ENCODE measurements at regions not wholly inside any gene's neighbourhood (a gene's known extent, or its start where the extent isn't known, plus 50 kb on each side); places are given as distances from the start of the nearest gene placed in this dataset.

DNA sequence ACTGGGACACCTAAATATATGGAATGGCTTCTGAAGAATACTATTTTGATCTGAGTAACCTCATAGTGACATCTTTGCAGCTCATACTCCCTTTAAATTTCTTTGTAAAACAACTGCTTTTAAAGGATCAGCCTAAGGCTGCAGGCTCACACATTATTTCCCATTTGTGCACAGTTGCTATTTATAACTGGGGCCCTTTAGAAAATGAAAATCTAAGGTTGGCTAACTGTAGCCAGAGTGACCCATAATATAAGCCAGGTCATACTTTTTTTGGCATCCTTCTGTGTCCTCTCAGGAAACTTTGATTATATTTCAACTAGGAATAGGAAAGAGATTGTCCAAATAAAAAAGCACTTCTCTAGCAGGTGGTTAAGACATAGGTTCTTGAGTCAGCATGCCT lies 123.6 kb upstream of the RASGEF1B start:
- H3K79me2 ChIP-seq (replicated peaks; ENCODE audit: insufficient read depth, low read length) = no peaks in the 10 kb centered on the region

GRCh38 chr4:81594490-81595159 lies 122.9 kb upstream of the RASGEF1B start:
- no peak overlapping the region for H3K9ac ChIP-seq (ENCODE audit: low read length)
- no peaks in the 10 kb centered on the region for H3K27me3 ChIP-seq (ENCODE audit: insufficient read depth, low read depth, low read length)
- H3K27ac ChIP-seq (ENCODE audit: low read length) = no peak overlapping the region
- H4K20me1 ChIP-seq (ENCODE audit: insufficient read depth) = no peaks in the 10 kb centered on the region
- no peaks in the 10 kb centered on the region for H3F3A ChIP-seq (ENCODE audit: insufficient read depth, low read length, poor library complexity, severe bottlenecking)
- H3K9me3 ChIP-seq (ENCODE audit: low read length) = no peaks in the 10 kb centered on the region
- H3K9me2 ChIP-seq (ENCODE audit: insufficient read depth, low read length) = no peaks in the 10 kb centered on the region
- H3K4me2 ChIP-seq (ENCODE audit: low read length) = no peak overlapping the region
- H3K4me3 ChIP-seq (ENCODE audit: low read length) = no peak overlapping the region
- H2AFZ ChIP-seq (ENCODE audit: low read depth, low read length) = no peak overlapping the region
- H3K36me3 ChIP-seq (ENCODE audit: insufficient read depth, low read length) = no peaks in the 10 kb centered on the region
- H3K79me2 ChIP-seq (replicated peaks; ENCODE audit: insufficient read depth, low read length) = no peaks in the 10 kb centered on the region
- TF ChIP-seq RAD21 (conservative IDR thresholded peaks at IDR 0.05) (no peak), CTCF (IDR thresholded peaks at IDR 0.05; ENCODE audit: poor library complexity, severe bottlenecking) (no peak), MXI1 (conservative IDR thresholded peaks at IDR 0.05; ENCODE audit: poor library complexity, severe bottlenecking) (no peak), REST (IDR thresholded peaks at IDR 0.05; ENCODE audit: borderline replicate concordance) (no peak), SMC3 (conservative IDR thresholded peaks at IDR 0.05; ENCODE audit: poor library complexity) (no peak), TAF1 (IDR thresholded peaks at IDR 0.05; ENCODE audit: low read depth) (no peak)

More for the DNA sequence above, 123.6 kb upstream of the RASGEF1B start:
- H3K36me3 ChIP-seq (ENCODE audit: insufficient read depth, low read length) = no peaks in the 10 kb centered on the region
- H3K9me3 ChIP-seq (ENCODE audit: low read length) = no peaks in the 10 kb centered on the region
- H4K20me1 ChIP-seq (ENCODE audit: insufficient read depth) = no peaks in the 10 kb centered on the region
- no peak overlapping the region for H3K4me3 ChIP-seq (ENCODE audit: low read length)
- no peak for TF ChIP-seq SMC3 (conservative IDR thresholded peaks at IDR 0.05; ENCODE audit: poor library complexity)
- no peak for TF ChIP-seq EZH2 (IDR thresholded peaks at IDR 0.05; ENCODE audit: borderline replicate concordance, insufficient read depth, low read length, poor library complexity, severe bottlenecking)
- no peak for TF ChIP-seq CTCF (IDR thresholded peaks at IDR 0.05; ENCODE audit: poor library complexity, severe bottlenecking)
- no peak for TF ChIP-seq REST (IDR thresholded peaks at IDR 0.05; ENCODE audit: borderline replicate concordance)
- no peak for TF ChIP-seq POLR2AphosphoS5 (IDR thresholded peaks at IDR 0.05)
- TF ChIP-seq EP300 (conservative IDR thresholded peaks at IDR 0.05; ENCODE audit: poor library complexity, severe bottlenecking) = no peak
- no peak for TF ChIP-seq TAF1 (IDR thresholded peaks at IDR 0.05; ENCODE audit: low read depth)
- TF ChIP-seq MXI1 (conservative IDR thresholded peaks at IDR 0.05; ENCODE audit: poor library complexity, severe bottlenecking) = no peak
- no peak for TF ChIP-seq RAD21 (conservative IDR thresholded peaks at IDR 0.05)
- H3K9me2 ChIP-seq (ENCODE audit: insufficient read depth, low read length) = no peaks in the 10 kb centered on the region
- no peak overlapping the region for H3K4me2 ChIP-seq (ENCODE audit: low read length)
- H3K9ac ChIP-seq (ENCODE audit: low read length) = no peak overlapping the region
- no peaks in the 10 kb centered on the region for H3F3A ChIP-seq (ENCODE audit: insufficient read depth, low read length, poor library complexity, severe bottlenecking)
- no peaks in the 10 kb centered on the region for H3K27me3 ChIP-seq (ENCODE audit: insufficient read depth, low read depth, low read length)
- no peak overlapping the region for H3K27ac ChIP-seq (ENCODE audit: low read length)
- no peak overlapping the region for H2AFZ ChIP-seq (ENCODE audit: low read depth, low read length)
